Breast epithelium (tissue), 4 donors: ENCODE measurements at regions not wholly inside any gene's neighbourhood (a gene's known extent, or its start where the extent isn't known, plus 50 kb on each side); places are given as distances from the start of the nearest gene placed in this dataset.

Source experiments
- DNase-seq, 2 donors: peaks; one replicate each; pipeline ENCODE4 v3.0.0-alpha.2; 2019; ENCODE audit warnings: low spot score in 2 of 2
- H3K27ac ChIP-seq, 2 donors: fragments of 200-600 bp; sonication (generic) in 1 of 2; one replicate each; pipeline ENCODE4 v1.5.1; 2016 to 2019; ENCODE audit warnings: mild to moderate bottlenecking in 1 of 2
- H3K27me3 ChIP-seq, 2 donors: fragments of 200-600 bp; sonication (generic) in 1 of 2; one replicate each; pipeline versions ENCODE4 v1.5.1 to v1.6.0; 2017 to 2019; ENCODE audit warnings: control low read depth in 1 of 2, mild to moderate bottlenecking in 1 of 2
- H3K36me3 ChIP-seq: fragments of 200-600 bp; one replicate; pipeline ENCODE4 v1.5.1; 2019
- H3K4me1 ChIP-seq, 2 donors: fragments of 200-600 bp; sonication (generic); one replicate each; pipeline ENCODE4 v1.5.1; 2016 to 2019; ENCODE audit warnings: control low read depth in 1 of 2
- H3K4me3 ChIP-seq, 3 donors: fragments of 200-600 bp; sonication (generic); 1 replicate in 2 of 3; 2 replicates in 1 of 3; pipeline ENCODE4 v1.5.1; 2016 to 2019; ENCODE audit warnings: mild to moderate bottlenecking in 3 of 3, moderate library complexity in 2 of 3
- H3K9me3 ChIP-seq, 2 donors: fragments of 200-600 bp; sonication (generic) in 1 of 2; one replicate each; pipeline ENCODE4 v1.5.1; 2016 to 2019; ENCODE audit warnings: control low read depth in 1 of 2
- CTCF ChIP-seq, 3 donors: fragments of 450-650 bp; IDR thresholded peaks; one replicate each; pipeline ENCODE4 v1.5.1; 2016 to 2017; ENCODE audit warnings: antibody characterized with exemption in 3 of 3, mild to moderate bottlenecking in 3 of 3, moderate library complexity in 3 of 3
- POLR2A ChIP-seq: fragments of 450-650 bp; IDR thresholded peaks from one replicate; pipeline ENCODE4 v1.6.1; 2016; ENCODE audit warnings: antibody characterized with exemption, mild to moderate bottlenecking, moderate library complexity
- POLR2AphosphoS5 ChIP-seq, 3 donors: sonication (generic); formaldehyde crosslinking; IDR thresholded peaks; one replicate each; pipeline ENCODE4 v1.6.1; 2017; ENCODE audit warnings: antibody characterized with exemption in 3 of 3
- intact Hi-C: fragments of 100-400 bp; cut with DNase I; formaldehyde crosslinking; loops from one replicate; pipeline ENCODE4 v1.15.1; 2023; ENCODE audit warnings: low total_unique reads

GRCh38 chr3:162492446-162493081, 996.0 kb downstream of the OTOL1 start:
- no peak overlapping the region for H3K27ac ChIP-seq
- intact Hi-C loops = loop anchor here (5.0 kb wide), 1 partner anchor 215 kb away; no protein-coding TSS in a partner anchor
- no peak overlapping the region for H3K4me3 ChIP-seq
- no peaks in the 10 kb centered on the region for H3K36me3 ChIP-seq
- no peaks in the 10 kb centered on the region for H3K9me3 ChIP-seq
- TF ChIP-seq CTCF (IDR thresholded peaks at IDR 0.05) (no peak), POLR2AphosphoS5 (IDR thresholded peaks at IDR 0.05) (no peak), POLR2A (no peak)
- DNase-seq = no peak
- H3K27me3 ChIP-seq = no peaks in the 10 kb centered on the region
- no peaks in the 10 kb centered on the region for H3K4me1 ChIP-seq

- no peak for TF ChIP-seq POLR2AphosphoS5 (IDR thresholded peaks at IDR 0.05)
- TF ChIP-seq POLR2A = no peak
- TF ChIP-seq CTCF (IDR thresholded peaks at IDR 0.05) = no peak
- Histone ChIP-seq H3K9me3 (no peaks in the 10 kb centered on the region), H3K36me3 (no peaks in the 10 kb centered on the region), H3K4me3 (no peak overlapping the region), H3K4me1 (no peaks in the 10 kb centered on the region), H3K27me3 (no peaks in the 10 kb centered on the region), H3K27ac (no peak overlapping the region)
- DNase-seq = no peak
- intact Hi-C loops = no loop called here
Observed at GRCh38 chr3:162498626-162499025, 1002.0 kb downstream of the OTOL1 start.

- no peak for DNase-seq
- Histone ChIP-seq H3K27ac (no peak overlapping the region), H3K4me3 (no peak overlapping the region), H3K27me3 (no peaks in the 10 kb centered on the region), H3K4me1 (no peaks in the 10 kb centered on the region), H3K36me3 (no peaks in the 10 kb centered on the region), H3K9me3 (no peaks in the 10 kb centered on the region)
- TF ChIP-seq POLR2AphosphoS5 (IDR thresholded peaks at IDR 0.05) = no peak
- TF ChIP-seq CTCF (IDR thresholded peaks at IDR 0.05) = no peak
- no peak for TF ChIP-seq POLR2A
- intact Hi-C loops = no loop called here
Observed at GRCh38 chr3:162507397-162507796, 1010.8 kb downstream of the OTOL1 start.

- Histone ChIP-seq H3K4me1 (no peaks in the 10 kb centered on the region), H3K36me3 (no peaks in the 10 kb centered on the region), H3K27me3 (no peaks in the 10 kb centered on the region), H3K27ac (no peak overlapping the region), H3K4me3 (no peak overlapping the region), H3K9me3 (no peaks in the 10 kb centered on the region)
- no peak for TF ChIP-seq POLR2A
- no peak for TF ChIP-seq POLR2AphosphoS5 (IDR thresholded peaks at IDR 0.05)
- TF ChIP-seq CTCF (IDR thresholded peaks at IDR 0.05) = no peak
- intact Hi-C loops = no loop called here
- no peak for DNase-seq
Observed at GRCh38 chr3:162512488-162512887, 1015.9 kb downstream of the OTOL1 start.

- Histone ChIP-seq H3K27me3 (no peaks in the 10 kb centered on the region), H3K36me3 (no peaks in the 10 kb centered on the region), H3K4me1 (no peaks in the 10 kb centered on the region), H3K4me3 (no peak overlapping the region), H3K27ac (no peak overlapping the region), H3K9me3 (no peaks in the 10 kb centered on the region)
- intact Hi-C loops = no loop called here
- DNase-seq = no peak
- TF ChIP-seq POLR2A = no peak
- TF ChIP-seq POLR2AphosphoS5 (IDR thresholded peaks at IDR 0.05) = no peak
- no peak for TF ChIP-seq CTCF (IDR thresholded peaks at IDR 0.05)
Observed at GRCh38 chr3:162517110-162517509, 1020.5 kb downstream of the OTOL1 start.
